ENCODE measurements at regions not wholly inside any gene's neighbourhood (a gene's known extent, or its start where the extent isn't known, plus 50 kb on each side); places are given as distances from the start of the nearest gene placed in this dataset.

DNA sequence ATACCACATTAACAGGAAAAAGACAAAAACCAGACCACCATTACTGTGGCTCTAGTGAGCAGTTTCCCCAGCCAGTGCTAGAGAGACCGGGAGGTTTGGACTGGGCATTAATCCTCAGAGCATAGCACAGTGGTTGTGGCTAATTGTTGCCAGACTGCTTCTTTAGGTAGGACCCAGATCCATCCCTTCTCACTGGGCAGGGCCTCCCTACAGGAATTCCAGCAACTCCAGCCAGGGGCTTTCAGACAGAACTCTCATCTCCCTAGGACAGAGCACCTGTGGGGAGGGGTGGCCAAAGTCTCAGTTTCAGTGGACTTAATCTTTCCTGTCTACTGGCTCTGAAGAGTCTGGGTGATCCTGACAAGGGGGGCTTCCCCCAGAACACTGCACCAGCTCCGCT is 759.6 kb downstream of the SQOR start (continued):
- TF ChIP-seq EGR1 (IDR thresholded peaks at IDR 0.05; ENCODE audit: borderline replicate concordance, low read depth, low read length) (no peak), SAP30 (IDR thresholded peaks at IDR 0.05; ENCODE audit: insufficient read depth, insufficient replicate concordance, low read length) (no peak), JUN (IDR thresholded peaks at IDR 0.05; ENCODE audit: low read depth, low read length) (no peak), TBP (IDR thresholded peaks at IDR 0.05; ENCODE audit: low read depth, low read length) (no peak), GABPA (IDR thresholded peaks at IDR 0.05; ENCODE audit: borderline replicate concordance, insufficient read depth, low read length) (no peak), CEBPB (IDR thresholded peaks at IDR 0.05; ENCODE audit: low read depth, low read length) (no peak)

Data from H1 (cell line).